ENCODE measurements at regions not wholly inside any gene's neighbourhood (a gene's known extent, or its start where the extent isn't known, plus 50 kb on each side); places are given as distances from the start of the nearest gene placed in this dataset.
"Not testable (repeated sequence)": the region's sequence is repeated elsewhere in the genome, so short reads cannot be mapped to it uniquely, and the experiment has no call there.

DNA sequence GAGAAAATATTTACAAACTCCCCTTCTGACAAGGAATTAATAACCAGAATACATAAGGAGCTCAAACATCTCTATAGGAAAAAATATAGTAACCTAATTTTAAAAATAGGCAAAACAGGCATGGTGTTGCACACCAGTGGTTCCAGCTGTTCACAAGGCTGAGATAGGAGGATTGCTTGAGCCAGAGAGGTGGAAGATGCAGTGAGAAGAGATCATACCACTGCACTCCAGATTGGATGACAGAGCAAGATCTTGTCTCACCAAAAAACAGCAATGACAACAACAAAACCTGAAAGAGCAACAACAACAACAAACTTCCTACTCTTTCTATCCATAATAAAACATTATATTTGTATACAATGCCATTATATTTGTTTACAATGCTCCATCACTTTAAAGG, 304.4 kb upstream of the CNTNAP2 start:
- Mint-ChIP-seq H3K9me3 (peaks cover 0 to 27% (median 16%) of the 10 kb centered on the region in 6 donors), H3K4me3 (no peak overlapping the region), H3K36me3 (no peaks in the 10 kb centered on the region), H3K27ac (no peak overlapping the region), H3K4me1 (no peaks in the 10 kb centered on the region), H3K27me3 (ENCODE audit: low read depth in 3 of 3) (peaks cover 0 to 2% (median 0%) of the 10 kb centered on the region in 3 donors)
- no peak for DNase-seq

DNA sequence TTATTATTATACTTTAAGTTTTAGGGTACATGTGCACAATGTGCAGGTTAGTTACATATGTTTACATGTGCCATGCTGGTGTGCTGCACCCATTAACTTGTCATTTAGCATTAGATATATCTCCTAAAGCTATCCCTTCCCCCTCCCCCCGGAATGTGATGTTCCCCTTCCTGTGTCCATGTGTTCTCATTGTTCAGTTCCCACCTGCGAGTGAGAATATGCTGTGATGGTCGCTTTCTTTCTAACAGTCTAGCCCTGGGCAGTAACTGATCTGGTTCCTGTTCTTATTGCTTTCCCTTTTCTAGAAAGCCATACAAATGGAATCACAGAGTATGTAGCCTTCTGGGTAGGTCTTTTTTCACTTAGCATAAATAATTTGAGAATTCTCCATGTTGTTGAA, 311.1 kb upstream of the CNTNAP2 start:
- not testable (repeated sequence) for H3K27me3 Mint-ChIP-seq (ENCODE audit: low read depth in 3 of 3); H3K4me1 Mint-ChIP-seq; DNase-seq; H3K27ac Mint-ChIP-seq; H3K4me3 Mint-ChIP-seq; H3K36me3 Mint-ChIP-seq
- peaks cover 10 to 44% (median 18%) of the 10 kb centered on the region in 6 donors for H3K9me3 Mint-ChIP-seq

DNA sequence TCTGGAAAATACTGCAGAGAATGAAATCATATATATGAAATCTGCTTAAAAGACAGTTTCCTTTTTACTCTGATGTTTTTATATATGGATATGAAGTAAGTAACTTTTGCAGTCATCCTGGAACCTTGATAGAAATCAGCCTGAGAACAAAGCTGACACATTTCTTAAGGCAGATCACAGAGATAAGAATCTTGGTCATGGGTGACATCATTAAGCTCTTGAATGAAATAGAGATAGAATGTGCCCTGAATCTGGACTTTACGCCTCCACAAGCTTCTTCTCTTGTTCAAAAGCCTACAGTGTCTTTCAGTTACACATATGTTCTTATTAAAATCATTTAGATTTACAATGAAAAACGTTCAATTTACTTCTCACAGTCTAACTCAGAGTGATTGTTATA, 319.1 kb upstream of the CNTNAP2 start:
- Mint-ChIP-seq H3K9me3 (peaks cover 6 to 25% (median 18%) of the 10 kb centered on the region in 6 donors), H3K4me1 (no peaks in the 10 kb centered on the region), H3K4me3 (no peak overlapping the region), H3K36me3 (no peaks in the 10 kb centered on the region), H3K27me3 (ENCODE audit: low read depth in 3 of 3) (no peaks in the 10 kb centered on the region), H3K27ac (no peak overlapping the region)
- DNase-seq: no peak

DNA sequence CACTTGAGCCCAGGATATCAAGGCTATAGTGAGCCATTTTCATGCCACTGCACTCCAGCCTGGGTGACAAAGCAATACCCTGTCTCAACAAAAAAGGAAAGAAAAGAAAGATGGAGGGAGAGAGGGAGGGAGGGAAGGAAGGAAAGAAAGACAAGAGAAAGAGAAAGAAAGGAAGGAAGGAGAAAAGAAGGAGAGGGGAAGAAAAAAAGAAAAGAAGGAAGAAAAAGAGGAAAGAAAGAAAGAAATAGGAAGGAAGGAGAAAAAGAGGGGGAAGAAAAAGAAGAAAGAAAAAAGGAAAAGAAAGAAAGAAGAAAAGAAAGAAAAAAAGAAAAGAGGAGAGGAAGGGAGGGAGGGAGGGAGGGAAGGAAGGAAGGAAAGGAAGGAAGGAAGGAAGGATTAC, 321.5 kb upstream of the CNTNAP2 start:
- Mint-ChIP-seq H3K4me1 (no peaks in the 10 kb centered on the region), H3K4me3 (no peak overlapping the region), H3K36me3 (no peaks in the 10 kb centered on the region), H3K27ac (no peak overlapping the region), H3K9me3 (peaks cover 4 to 30% (median 21%) of the 10 kb centered on the region in 6 donors), H3K27me3 (ENCODE audit: low read depth in 3 of 3) (no peaks in the 10 kb centered on the region)
- DNase-seq: no peak

DNA sequence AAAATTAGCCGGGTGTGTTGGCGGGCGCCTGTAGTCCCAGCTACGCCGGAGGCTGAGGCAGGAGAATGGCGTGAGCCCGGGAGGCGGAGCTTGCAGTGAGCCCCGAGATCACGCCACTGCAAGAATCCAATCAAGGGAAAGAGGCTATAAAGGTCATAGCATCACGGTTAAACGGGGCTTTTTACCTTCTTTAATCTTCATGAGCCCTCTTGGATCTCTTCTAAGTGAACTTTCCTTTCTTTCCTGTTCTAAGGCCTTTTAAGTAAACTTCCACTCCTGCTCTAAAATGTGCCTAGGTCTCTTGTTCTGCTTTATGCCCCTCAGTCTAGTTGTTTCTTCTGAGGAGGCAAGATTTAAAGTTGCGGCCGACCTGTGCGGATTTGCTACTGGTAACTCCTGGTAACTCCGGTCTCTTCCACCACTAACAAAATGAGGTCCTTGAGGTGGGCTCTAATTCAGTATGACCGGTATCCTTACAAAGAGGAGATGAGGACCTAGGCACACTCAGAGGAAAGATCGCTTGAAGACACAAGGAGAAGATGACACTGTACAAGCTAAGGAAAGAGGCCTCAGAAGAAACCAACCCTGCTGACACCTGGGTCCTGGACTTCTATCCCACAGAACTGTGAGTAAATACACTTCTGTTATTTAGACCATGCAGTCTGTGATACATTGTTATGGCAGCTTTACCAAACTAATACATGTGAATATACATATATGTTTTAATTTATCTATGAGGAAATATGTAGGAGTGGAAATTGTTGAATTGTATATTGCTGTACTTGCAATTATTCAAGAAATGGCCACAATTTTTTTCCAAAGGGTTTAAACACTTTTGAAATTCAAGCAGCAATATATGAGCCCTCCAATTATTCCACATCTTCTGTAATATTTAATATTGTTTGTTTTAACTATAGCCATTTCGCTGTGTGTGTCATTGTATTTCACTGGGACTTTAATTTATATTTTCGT, 331.5 kb upstream of the CNTNAP2 start:
- Mint-ChIP-seq H3K27ac (no peak overlapping the region), H3K4me1 (no peaks in the 10 kb centered on the region), H3K36me3 (no peaks in the 10 kb centered on the region), H3K4me3 (no peak overlapping the region), H3K9me3 (peaks cover 13 to 50% (median 21%) of the 10 kb centered on the region in 6 donors), H3K27me3 (ENCODE audit: low read depth in 3 of 3) (no peaks in the 10 kb centered on the region)
- no peak for DNase-seq

DNA sequence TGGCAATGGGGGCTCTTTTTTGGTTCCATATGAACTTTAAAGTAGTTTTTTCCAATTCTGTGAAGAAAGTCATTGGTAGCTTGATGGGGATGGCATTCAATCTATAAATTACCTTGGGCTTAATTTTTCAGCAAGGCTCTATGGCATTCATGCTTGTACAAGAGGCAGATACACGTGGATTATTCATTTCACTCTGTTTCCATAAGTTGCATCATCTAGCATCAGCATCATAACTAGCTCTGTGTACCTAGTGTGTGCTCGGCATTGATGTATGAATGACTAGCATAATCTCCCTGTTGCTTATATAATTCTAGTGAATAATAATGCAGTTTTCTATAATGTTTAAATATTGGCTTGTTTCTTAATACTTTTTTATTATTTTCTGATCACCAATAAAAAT, 335.2 kb upstream of the CNTNAP2 start:
- not testable (repeated sequence) for DNase-seq, H3K4me3 Mint-ChIP-seq

DNA sequence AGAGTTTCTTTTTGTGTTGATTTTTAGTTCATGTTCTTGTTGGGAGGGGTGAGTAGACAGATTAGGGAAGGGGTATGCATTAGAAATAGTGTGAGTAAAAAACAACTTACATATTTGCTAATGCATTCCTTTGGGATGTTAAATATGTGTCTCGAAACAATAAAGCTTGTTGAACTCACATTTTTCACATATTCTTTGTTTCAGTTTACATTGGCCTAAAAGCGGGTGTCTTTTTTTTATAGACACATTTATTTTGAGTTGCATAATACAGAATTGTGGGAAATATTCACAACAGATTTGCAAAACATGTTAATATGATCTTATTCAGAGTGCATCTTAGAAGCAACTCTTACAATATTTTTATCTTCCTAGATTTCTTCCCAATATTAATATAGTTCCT, 337.5 kb upstream of the CNTNAP2 start:
- Mint-ChIP-seq H3K36me3 (peaks cover 0 to 4% (median 0%) of the 10 kb centered on the region in 3 donors), H3K27me3 (ENCODE audit: low read depth in 3 of 3) (no peaks in the 10 kb centered on the region), H3K4me1 (no peaks in the 10 kb centered on the region), H3K4me3 (no peak overlapping the region), H3K27ac (no peak overlapping the region), H3K9me3 (peaks cover 5 to 33% (median 15%) of the 10 kb centered on the region in 6 donors)
- DNase-seq: no peak

More for the DNA sequence above, 335.2 kb upstream of the CNTNAP2 start:
- H3K4me1 Mint-ChIP-seq; H3K36me3 Mint-ChIP-seq; H3K27me3 Mint-ChIP-seq (ENCODE audit: low read depth in 3 of 3); H3K27ac Mint-ChIP-seq: not testable (repeated sequence)
- peaks cover 12 to 35% (median 18%) of the 10 kb centered on the region in 6 donors for H3K9me3 Mint-ChIP-seq

DNA sequence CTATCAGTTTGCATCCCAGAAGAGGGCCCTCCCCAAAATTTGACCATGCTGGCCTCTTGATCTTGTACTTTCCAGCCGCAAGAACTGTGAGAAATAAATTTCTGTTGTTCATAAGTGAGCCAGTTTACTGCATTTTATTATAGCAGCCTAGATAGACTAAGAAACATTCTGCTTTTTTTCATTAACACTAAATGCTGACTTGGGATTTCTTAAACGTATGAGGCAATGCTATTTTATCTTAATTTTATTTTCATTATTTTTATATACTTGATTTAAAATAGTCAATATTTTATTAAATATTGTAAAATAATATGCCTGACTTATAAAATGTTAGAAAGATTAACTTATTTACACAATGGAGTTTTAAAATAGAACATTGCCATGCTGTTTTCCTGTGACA, 341.8 kb upstream of the CNTNAP2 start:
- no peak for DNase-seq
- Mint-ChIP-seq H3K36me3 (peaks cover 0 to 4% (median 0%) of the 10 kb centered on the region in 3 donors), H3K27me3 (ENCODE audit: low read depth in 3 of 3) (no peaks in the 10 kb centered on the region), H3K9me3 (peaks cover 8 to 36% (median 17%) of the 10 kb centered on the region in 6 donors), H3K4me1 (no peaks in the 10 kb centered on the region), H3K4me3 (no peak overlapping the region), H3K27ac (no peak overlapping the region)

DNA sequence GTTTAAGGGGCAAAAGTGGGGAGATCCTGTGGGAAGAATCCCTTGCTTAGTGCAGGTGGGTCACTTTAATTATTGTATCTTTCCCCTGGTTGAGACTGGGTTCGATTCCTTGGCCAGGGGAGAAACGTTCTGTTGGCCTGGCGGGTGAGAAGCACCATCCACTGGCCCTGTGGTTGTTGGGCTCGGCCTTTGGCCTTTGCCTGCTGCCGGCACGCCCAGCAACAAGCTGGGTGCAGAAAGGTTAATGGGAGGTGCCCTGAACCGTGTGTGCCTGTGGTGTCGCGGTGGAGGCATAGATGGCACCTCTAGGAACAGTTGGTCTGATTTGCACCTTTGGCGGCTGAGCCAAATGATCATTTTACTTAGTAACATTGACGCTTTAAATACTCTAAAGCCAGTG, 363.6 kb upstream of the CNTNAP2 start:
- peaks cover 9 to 52% (median 37%) of the 10 kb centered on the region in 6 donors for H3K9me3 Mint-ChIP-seq
- no peaks in the 10 kb centered on the region for H3K4me1 Mint-ChIP-seq
- H3K36me3 Mint-ChIP-seq: peaks cover 0 to 11% (median 0%) of the 10 kb centered on the region in 3 donors
- peaks cover 0 to 2% (median 0%) of the 10 kb centered on the region in 3 donors for H3K27me3 Mint-ChIP-seq (ENCODE audit: low read depth in 3 of 3)
- H3K27ac Mint-ChIP-seq: no peak overlapping the region
- H3K4me3 Mint-ChIP-seq: no peak overlapping the region
- DNase-seq: no peak

DNA sequence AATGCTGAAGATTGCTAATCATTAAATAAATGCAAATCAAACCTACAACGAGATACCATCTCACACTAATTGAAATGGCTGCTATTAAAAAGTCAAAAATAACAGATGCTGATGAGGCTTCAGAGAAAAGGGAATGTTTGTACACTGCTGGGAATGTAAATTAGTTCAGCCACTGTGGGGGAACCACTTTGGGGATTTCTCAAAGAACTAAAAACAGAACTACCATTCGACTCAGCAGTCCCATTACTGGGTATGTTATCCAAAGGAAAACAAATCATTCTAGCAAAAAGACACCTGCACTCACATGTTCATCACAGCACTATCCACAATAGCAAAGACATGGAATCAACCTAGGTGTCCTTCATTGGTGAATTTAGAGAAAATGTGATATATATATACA, 379.0 kb upstream of the CNTNAP2 start:
- Mint-ChIP-seq H3K27me3 (ENCODE audit: low read depth in 3 of 3) (peaks cover 0 to 4% (median 0%) of the 10 kb centered on the region in 3 donors), H3K27ac (no peak overlapping the region), H3K9me3 (peaks cover 7 to 24% (median 18%) of the 10 kb centered on the region in 6 donors), H3K36me3 (no peaks in the 10 kb centered on the region), H3K4me3 (no peak overlapping the region), H3K4me1 (no peaks in the 10 kb centered on the region)
- no peak for DNase-seq

DNA sequence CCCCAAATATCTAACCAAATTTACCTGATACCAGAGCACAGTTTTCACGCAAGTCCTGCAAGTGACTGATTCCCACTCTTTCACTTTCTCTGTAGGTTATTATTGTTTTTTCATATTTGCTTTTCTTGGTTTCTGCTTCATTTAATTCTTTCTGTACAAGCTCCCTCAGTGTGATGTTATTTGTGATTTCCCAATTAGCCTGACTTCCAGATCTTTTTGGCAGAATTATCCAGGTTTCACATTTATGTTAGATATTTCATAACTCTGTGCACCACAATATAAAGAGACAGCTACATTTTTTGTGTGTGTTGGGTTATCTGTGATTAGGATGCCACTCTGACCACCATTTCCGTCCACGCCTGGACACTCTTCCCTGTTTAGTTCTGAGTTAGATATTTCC, 381.5 kb upstream of the CNTNAP2 start:
- Mint-ChIP-seq H3K4me3 (no peak overlapping the region), H3K4me1 (no peaks in the 10 kb centered on the region), H3K36me3 (no peaks in the 10 kb centered on the region), H3K27me3 (ENCODE audit: low read depth in 3 of 3) (peaks cover 0 to 4% (median 0%) of the 10 kb centered on the region in 3 donors), H3K27ac (no peak overlapping the region), H3K9me3 (peaks cover 9 to 28% (median 19%) of the 10 kb centered on the region in 6 donors)
- DNase-seq: no peak

DNA sequence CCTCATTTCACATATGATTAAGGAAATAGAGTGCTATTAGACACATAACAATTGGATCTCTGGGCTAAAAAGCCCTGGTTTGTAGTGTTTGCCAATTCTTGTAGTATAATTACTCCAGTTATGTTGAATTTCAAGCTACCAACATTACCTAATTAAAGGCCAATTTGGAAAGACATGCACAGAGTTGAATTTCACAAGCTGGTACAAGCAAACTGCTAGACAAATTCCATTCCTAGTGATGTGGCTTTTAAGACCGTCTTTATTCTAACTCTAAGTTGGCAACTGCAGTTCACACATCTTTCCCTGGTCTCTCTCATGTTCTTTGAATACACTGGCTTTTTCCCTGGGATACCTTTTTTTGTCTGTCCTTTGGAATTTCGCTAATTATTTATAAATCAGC, 384.1 kb upstream of the CNTNAP2 start:
- peaks cover 7 to 35% (median 23%) of the 10 kb centered on the region in 6 donors for H3K9me3 Mint-ChIP-seq
- peaks cover 0 to 2% (median 0%) of the 10 kb centered on the region in 3 donors for H3K27me3 Mint-ChIP-seq (ENCODE audit: low read depth in 3 of 3)
- H3K36me3 Mint-ChIP-seq: no peaks in the 10 kb centered on the region
- no peak overlapping the region for H3K27ac Mint-ChIP-seq
- H3K4me3 Mint-ChIP-seq: no peak overlapping the region
- no peaks in the 10 kb centered on the region for H3K4me1 Mint-ChIP-seq
- DNase-seq: no peak

DNA sequence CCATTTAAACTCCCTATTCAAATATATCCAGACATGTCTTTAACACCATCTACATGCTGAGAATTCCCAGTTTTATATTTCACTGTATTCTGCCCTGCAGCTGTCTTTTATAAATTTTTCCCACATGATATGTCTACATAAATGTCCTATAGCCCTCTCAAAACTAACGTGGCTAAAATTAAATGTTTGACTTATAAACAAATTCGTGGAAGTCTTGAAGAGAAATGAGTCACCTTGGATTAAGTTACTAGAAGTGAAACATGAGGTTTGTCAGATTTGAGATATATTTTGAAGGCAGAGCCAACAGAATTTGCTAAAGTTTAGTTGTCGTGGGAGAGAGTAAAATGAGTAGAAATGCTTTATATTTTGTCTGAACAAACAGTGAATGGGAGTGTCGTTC, 386.9 kb upstream of the CNTNAP2 start:
- H3K9me3 Mint-ChIP-seq: peaks cover 11 to 33% (median 20%) of the 10 kb centered on the region in 6 donors
- H3K36me3 Mint-ChIP-seq: no peaks in the 10 kb centered on the region
- H3K27ac Mint-ChIP-seq: no peak overlapping the region
- peaks cover 0 to 2% (median 0%) of the 10 kb centered on the region in 3 donors for H3K27me3 Mint-ChIP-seq (ENCODE audit: low read depth in 3 of 3)
- H3K4me1 Mint-ChIP-seq: no peaks in the 10 kb centered on the region
- H3K4me3 Mint-ChIP-seq: no peak overlapping the region
- DNase-seq: no peak

DNA sequence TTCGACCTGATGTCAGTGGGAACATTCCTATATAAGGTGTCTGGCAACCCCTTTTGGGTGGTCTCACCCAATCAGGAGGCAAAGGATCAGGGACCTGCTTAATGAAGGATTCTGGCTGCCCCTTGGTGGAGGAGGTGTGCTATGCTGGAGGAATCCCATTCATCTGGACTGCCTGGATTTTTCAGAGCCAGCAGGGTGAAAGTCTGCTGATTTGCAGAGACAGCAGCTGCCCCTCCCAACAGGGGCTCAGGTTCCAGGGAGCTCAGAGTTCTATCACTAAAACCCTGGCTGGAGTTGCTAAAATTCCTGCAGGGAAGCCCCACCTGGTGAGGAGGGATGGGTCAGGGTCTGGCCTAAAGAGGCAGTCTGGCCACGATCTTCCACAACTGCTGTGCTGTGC, 398.5 kb upstream of the CNTNAP2 start:
- no peak overlapping the region for H3K4me3 Mint-ChIP-seq
- H3K36me3 Mint-ChIP-seq: peaks cover 0 to 6% (median 3%) of the 10 kb centered on the region in 3 donors
- peaks cover 0 to 2% (median 0%) of the 10 kb centered on the region in 3 donors for H3K27me3 Mint-ChIP-seq (ENCODE audit: low read depth in 3 of 3)
- no peaks in the 10 kb centered on the region for H3K4me1 Mint-ChIP-seq
- H3K27ac Mint-ChIP-seq: no peak overlapping the region
- no peak for DNase-seq
- peaks cover 5 to 58% (median 39%) of the 10 kb centered on the region in 6 donors for H3K9me3 Mint-ChIP-seq

Measured in immature natural killer cell (primary cell).